ENCODE measurements at regions not wholly inside any gene's neighbourhood (a gene's known extent, or its start where the extent isn't known, plus 50 kb on each side); places are given as distances from the start of the nearest gene placed in this dataset.

- WGBS, 5 donors: 78 to 87% (median 81%) methylated on average over 1 of the region's 1 CpG
- H3K9me3 ChIP-seq: peaks cover 0 to 4% (median 0%) of the 10 kb centered on the region in 8 donors
- DNase-seq: no peak
- intact Hi-C loops (cut with DNase I; ENCODE audit: low total_unique reads): no loop called here
- H3K36me3 ChIP-seq: no peaks in the 10 kb centered on the region
- H3K27me3 ChIP-seq (replicated peaks in 1 of 7): no peaks in the 10 kb centered on the region
- no peaks in the 10 kb centered on the region for H3K4me1 ChIP-seq
- no peak overlapping the region for H3K4me3 ChIP-seq
- no peak overlapping the region for H3K27ac ChIP-seq
- no peak for TF ChIP-seq POLR2AphosphoS5 (IDR thresholded peaks at IDR 0.05)
- no peak for TF ChIP-seq POLR2A (IDR thresholded peaks at IDR 0.05)
- no peak for TF ChIP-seq CTCF (IDR thresholded peaks at IDR 0.05 in 8 of 11, conservative IDR thresholded peaks at IDR 0.05 in 3 of 11)
These were observed 1570.3 kb upstream of the PRR20A start for GRCh38 chr13:55570371-55570770.

GRCh38 chr13:55571237-55571867 is 1569.4 kb upstream of the PRR20A start:
- Histone ChIP-seq H3K4me1 (no peaks in the 10 kb centered on the region), H3K27me3 (replicated peaks in 1 of 7) (no peaks in the 10 kb centered on the region), H3K4me3 (no peak overlapping the region), H3K9me3 (peaks cover 0 to 2% (median 0%) of the 10 kb centered on the region in 8 donors), H3K27ac (no peak overlapping the region), H3K36me3 (no peaks in the 10 kb centered on the region)
- WGBS, 5 donors: 69 to 92% (median 83%) methylated on average over 2 of the region's 2 CpGs
- intact Hi-C loops (cut with DNase I; ENCODE audit: low total_unique reads): no loop called here
- TF ChIP-seq POLR2AphosphoS5 (IDR thresholded peaks at IDR 0.05) (no peak), POLR2A (IDR thresholded peaks at IDR 0.05) (no peak), CTCF (IDR thresholded peaks at IDR 0.05 in 8 of 11, conservative IDR thresholded peaks at IDR 0.05 in 3 of 11) (no peak)
- no peak for DNase-seq

GRCh38 chr13:55572408-55572807 is 1568.3 kb upstream of the PRR20A start:
- intact Hi-C loops (cut with DNase I; ENCODE audit: low total_unique reads): no loop called here
- H3K9me3 ChIP-seq: no peaks in the 10 kb centered on the region
- no peaks in the 10 kb centered on the region for H3K4me1 ChIP-seq
- H3K4me3 ChIP-seq: no peak overlapping the region
- H3K27ac ChIP-seq: no peak overlapping the region
- no peak for DNase-seq
- no peaks in the 10 kb centered on the region for H3K27me3 ChIP-seq (replicated peaks in 1 of 7)
- no peaks in the 10 kb centered on the region for H3K36me3 ChIP-seq
- TF ChIP-seq POLR2A (IDR thresholded peaks at IDR 0.05) (no peak), POLR2AphosphoS5 (IDR thresholded peaks at IDR 0.05) (no peak), CTCF (IDR thresholded peaks at IDR 0.05 in 8 of 11, conservative IDR thresholded peaks at IDR 0.05 in 3 of 11) (no peak)

GRCh38 chr13:55572862-55573261 is 1567.9 kb upstream of the PRR20A start:
- no peaks in the 10 kb centered on the region for H3K4me1 ChIP-seq

GRCh38 chr13:55573565-55573964 is 1567.2 kb upstream of the PRR20A start:
- H3K4me1 ChIP-seq: no peaks in the 10 kb centered on the region
- TF ChIP-seq POLR2A (IDR thresholded peaks at IDR 0.05): no peak
- TF ChIP-seq POLR2AphosphoS5 (IDR thresholded peaks at IDR 0.05): no peak
- TF ChIP-seq CTCF (IDR thresholded peaks at IDR 0.05 in 8 of 11, conservative IDR thresholded peaks at IDR 0.05 in 3 of 11): no peak
- H3K4me3 ChIP-seq: no peak overlapping the region
- H3K36me3 ChIP-seq: no peaks in the 10 kb centered on the region
- no peaks in the 10 kb centered on the region for H3K27me3 ChIP-seq (replicated peaks in 1 of 7)
- no peak overlapping the region for H3K27ac ChIP-seq
- intact Hi-C loops (cut with DNase I; ENCODE audit: low total_unique reads): no loop called here
- H3K9me3 ChIP-seq: peaks cover 0 to 6% (median 0%) of the 10 kb centered on the region in 8 donors
- no peak for DNase-seq

More at GRCh38 chr13:55572862-55573261, 1567.9 kb upstream of the PRR20A start:
- 35 to 58% (median 55%) methylated on average over 2 of the region's 2 CpGs for WGBS, 5 donors
- DNase-seq: no peak
- no peak for TF ChIP-seq POLR2AphosphoS5 (IDR thresholded peaks at IDR 0.05)
- no peak overlapping the region for H3K27ac ChIP-seq
- no peaks in the 10 kb centered on the region for H3K36me3 ChIP-seq
- H3K4me3 ChIP-seq: no peak overlapping the region
- peaks cover 0 to 4% (median 0%) of the 10 kb centered on the region in 8 donors for H3K9me3 ChIP-seq
- intact Hi-C loops (cut with DNase I; ENCODE audit: low total_unique reads): no loop called here
- no peaks in the 10 kb centered on the region for H3K27me3 ChIP-seq (replicated peaks in 1 of 7)

All from spleen (tissue), 11 donors.